Gastroesophageal sphincter (tissue), 4 donors: ENCODE measurements at regions not wholly inside any gene's neighbourhood (a gene's known extent, or its start where the extent isn't known, plus 50 kb on each side); places are given as distances from the start of the nearest gene placed in this dataset.

Experiments used
- ATAC-seq: fragments of 150-250 bp; one replicate; pipeline ENCODE4 v1.9.1; 2016; ENCODE audit warnings: mild to moderate bottlenecking, moderate library complexity
- H3K27ac ChIP-seq, 4 donors: fragments of 200-600 bp; sonication (generic) in 3 of 4; 1 replicate in 3 of 4; 2 replicates in 1 of 4; pipeline ENCODE4 v1.5.1; 2016 to 2019
- H3K27me3 ChIP-seq: fragments of 200-600 bp; sonication (generic); one replicate; pipeline ENCODE4 v1.5.1; 2019
- H3K36me3 ChIP-seq, 2 donors: fragments of 200-600 bp; sonication (generic); one replicate each; pipeline ENCODE4 v1.5.1; 2019; ENCODE audit warnings: control low read depth in 1 of 2
- H3K4me1 ChIP-seq, 3 donors: fragments of 200-600 bp; sonication (generic); 1 replicate in 2 of 3; 2 replicates in 1 of 3; pipeline ENCODE4 v1.5.1; 2016 to 2019; ENCODE audit warnings: control low read depth in 2 of 3
- H3K4me3 ChIP-seq, 2 donors: fragments of 200-600 bp; sonication (generic); one replicate each; pipeline ENCODE4 v1.5.1; 2019; ENCODE audit warnings: mild to moderate bottlenecking in 1 of 2, moderate library complexity in 1 of 2
- H3K9me3 ChIP-seq, 3 donors: fragments of 200-600 bp; sonication (generic); one replicate each; pipeline ENCODE4 v1.5.1; 2017 to 2019; ENCODE audit warnings: control low read depth in 2 of 3
- EP300 ChIP-seq: sonication (generic); formaldehyde crosslinking; IDR thresholded peaks from one replicate; pipeline ENCODE4 v1.6.1; 2017; ENCODE audit warnings: antibody characterized with exemption, mild to moderate bottlenecking
- POLR2A ChIP-seq, 2 donors: fragments of 450-650 bp; IDR thresholded peaks; one replicate each; pipeline ENCODE4 v1.6.1; 2017; ENCODE audit warnings: antibody characterized with exemption in 2 of 2, mild to moderate bottlenecking in 2 of 2, moderate library complexity in 1 of 2
- POLR2AphosphoS5 ChIP-seq: sonication (generic); formaldehyde crosslinking; IDR thresholded peaks from one replicate; pipeline ENCODE4 v1.6.1; 2017; ENCODE audit warnings: antibody characterized with exemption
- WGBS, 2 donors: methylation state at CpG; one replicate each; pipeline ENCODE4 v1.1.5; 2018; ENCODE audit warnings: low coverage in 1 of 2; 5-methylcytosine and 5-hydroxymethylcytosine counted together
- TF ChIP-seq, protein P1 (sequence below), 4 experiments: fragments of 200-600 bp in 2 of 4; fragments of 450-650 bp in 2 of 4; sonication (generic) in 1 of 4; IDR thresholded peaks; one replicate each; pipeline ENCODE4 v1.5.1; 2017 to 2019; ENCODE audit warnings: antibody characterized with exemption in 4 of 4, mild to moderate bottlenecking in 2 of 4, moderate library complexity in 2 of 4

DNA sequence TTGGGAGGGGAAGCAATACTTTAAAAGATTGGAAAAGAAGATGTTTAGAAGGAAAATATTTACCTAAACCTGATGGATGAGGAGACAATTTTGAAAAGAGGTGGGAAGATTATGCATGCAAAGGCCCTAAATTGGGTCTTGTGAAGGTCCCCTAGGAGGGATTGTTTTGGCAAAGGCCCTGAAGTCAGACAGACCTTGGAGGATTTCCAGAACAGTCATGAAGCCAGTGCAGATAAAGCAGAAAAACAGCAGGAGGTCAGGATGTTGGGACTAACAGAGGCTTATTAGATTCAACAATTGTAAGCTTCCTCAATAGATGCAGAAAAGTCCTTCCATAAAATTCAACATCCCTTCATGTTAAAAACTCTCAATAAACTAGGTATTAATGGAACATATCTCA lies 361.0 kb upstream of the CDH6 start:
- no peaks in the 10 kb centered on the region for H3K36me3 ChIP-seq
- no peak for ATAC-seq
- no peak overlapping the region for H3K27ac ChIP-seq
- no peaks in the 10 kb centered on the region for H3K9me3 ChIP-seq
- no peak for TF ChIP-seq POLR2AphosphoS5
- no peak overlapping the region for H3K4me3 ChIP-seq
- H3K27me3 ChIP-seq, result no peaks in the 10 kb centered on the region
- peaks cover 0 to 11% (median 0%) of the 10 kb centered on the region in 3 donors for H3K4me1 ChIP-seq

DNA sequence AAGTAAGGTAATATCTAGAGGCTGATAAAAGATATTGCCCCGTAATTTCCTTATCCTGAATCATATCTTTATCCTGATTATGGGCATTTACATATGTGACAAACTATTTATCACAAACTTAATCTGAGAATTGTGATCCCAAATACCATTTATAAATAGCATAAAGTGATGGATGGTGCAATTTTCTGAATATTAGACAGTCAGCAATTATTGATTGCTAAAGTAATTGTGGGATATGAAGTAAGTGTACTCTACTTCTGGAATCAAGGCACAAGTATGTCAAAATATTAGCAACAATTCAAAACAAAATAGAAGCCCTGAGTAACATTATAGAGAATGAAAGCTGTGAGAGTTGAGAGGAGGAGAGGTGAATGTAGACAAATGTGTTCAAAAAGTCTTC lies 361.9 kb upstream of the CDH6 start:
- ATAC-seq, result no peak
- Histone ChIP-seq H3K9me3 (no peaks in the 10 kb centered on the region), H3K27me3 (no peaks in the 10 kb centered on the region), H3K36me3 (no peaks in the 10 kb centered on the region), H3K27ac (no peak overlapping the region), H3K4me3 (no peak overlapping the region), H3K4me1 (peaks cover 0 to 11% (median 0%) of the 10 kb centered on the region in 3 donors)
- TF ChIP-seq POLR2AphosphoS5, result no peak
- TF ChIP-seq, protein P1, sequence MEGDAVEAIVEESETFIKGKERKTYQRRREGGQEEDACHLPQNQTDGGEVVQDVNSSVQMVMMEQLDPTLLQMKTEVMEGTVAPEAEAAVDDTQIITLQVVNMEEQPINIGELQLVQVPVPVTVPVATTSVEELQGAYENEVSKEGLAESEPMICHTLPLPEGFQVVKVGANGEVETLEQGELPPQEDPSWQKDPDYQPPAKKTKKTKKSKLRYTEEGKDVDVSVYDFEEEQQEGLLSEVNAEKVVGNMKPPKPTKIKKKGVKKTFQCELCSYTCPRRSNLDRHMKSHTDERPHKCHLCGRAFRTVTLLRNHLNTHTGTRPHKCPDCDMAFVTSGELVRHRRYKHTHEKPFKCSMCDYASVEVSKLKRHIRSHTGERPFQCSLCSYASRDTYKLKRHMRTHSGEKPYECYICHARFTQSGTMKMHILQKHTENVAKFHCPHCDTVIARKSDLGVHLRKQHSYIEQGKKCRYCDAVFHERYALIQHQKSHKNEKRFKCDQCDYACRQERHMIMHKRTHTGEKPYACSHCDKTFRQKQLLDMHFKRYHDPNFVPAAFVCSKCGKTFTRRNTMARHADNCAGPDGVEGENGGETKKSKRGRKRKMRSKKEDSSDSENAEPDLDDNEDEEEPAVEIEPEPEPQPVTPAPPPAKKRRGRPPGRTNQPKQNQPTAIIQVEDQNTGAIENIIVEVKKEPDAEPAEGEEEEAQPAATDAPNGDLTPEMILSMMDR (IDR thresholded peaks at IDR 0.05), result no peak
- TF ChIP-seq EP300, result no peak
- TF ChIP-seq POLR2A (IDR thresholded peaks at IDR 0.05), result no peak
- 73 to 80% methylated on average over 1 of the region's 1 CpG for WGBS, 2 donors

DNA sequence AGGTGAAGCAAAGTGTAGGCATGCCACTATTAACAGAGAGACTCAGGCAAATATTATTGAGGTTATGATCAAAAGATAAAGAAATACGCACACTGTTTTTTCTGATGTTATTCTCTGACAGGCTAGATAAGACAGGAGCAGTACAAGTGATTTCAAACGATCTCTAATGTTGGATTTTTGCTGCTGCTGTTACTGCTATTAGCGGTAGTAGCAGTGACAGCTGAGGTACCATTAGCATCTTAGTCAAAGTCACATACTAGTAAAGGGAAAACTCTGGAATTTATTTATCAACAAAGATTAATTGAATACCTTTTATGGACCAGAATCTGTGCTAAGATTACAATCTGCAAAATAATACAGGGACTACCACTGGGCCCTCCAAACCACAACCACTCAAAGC lies 362.4 kb upstream of the CDH6 start:
- no peak for ATAC-seq
- 57 to 65% methylated on average over 3 of the region's 3 CpGs for WGBS, 2 donors
- H3K27ac ChIP-seq, result no peak overlapping the region
- no peak overlapping the region for H3K4me3 ChIP-seq
- H3K36me3 ChIP-seq, result no peaks in the 10 kb centered on the region
- peaks cover 0 to 11% (median 0%) of the 10 kb centered on the region in 3 donors for H3K4me1 ChIP-seq
- no peaks in the 10 kb centered on the region for H3K27me3 ChIP-seq
- TF ChIP-seq POLR2AphosphoS5, result no peak
- TF ChIP-seq, protein P1 (IDR thresholded peaks at IDR 0.05), result no peak
- TF ChIP-seq EP300, result no peak
- TF ChIP-seq POLR2A (IDR thresholded peaks at IDR 0.05), result no peak
- H3K9me3 ChIP-seq, result no peaks in the 10 kb centered on the region

DNA sequence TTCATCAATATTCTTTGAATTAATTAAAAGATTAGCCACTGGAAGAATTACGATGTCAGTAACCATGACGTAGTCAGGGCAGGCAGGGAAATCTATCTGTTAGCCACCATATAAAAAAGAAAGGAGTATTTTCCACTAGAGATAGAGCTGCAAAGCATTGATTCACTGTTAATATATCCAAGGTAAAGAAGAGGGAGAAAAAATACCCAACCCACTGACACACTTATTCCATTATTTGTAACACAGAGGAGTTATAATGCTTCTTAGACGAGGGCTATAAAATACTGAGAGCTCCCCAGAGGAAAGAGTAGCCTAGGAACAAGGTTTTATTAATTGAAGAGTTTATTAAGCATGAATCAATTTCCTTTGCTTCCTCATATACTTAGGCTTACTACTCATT lies 382.2 kb upstream of the CDH6 start:
- Histone ChIP-seq H3K27me3 (no peaks in the 10 kb centered on the region), H3K27ac (no peak overlapping the region), H3K36me3 (no peaks in the 10 kb centered on the region), H3K9me3 (no peaks in the 10 kb centered on the region), H3K4me1 (no peaks in the 10 kb centered on the region), H3K4me3 (no peak overlapping the region)
- 90 to 91% methylated on average over 3 of the region's 3 CpGs for WGBS, 2 donors
- ATAC-seq, result no peak
- TF ChIP-seq, protein P1 (IDR thresholded peaks at IDR 0.05), result no peak
- TF ChIP-seq EP300 (no peak), POLR2AphosphoS5 (no peak), POLR2A (IDR thresholded peaks at IDR 0.05) (no peak)

- 78 to 88% methylated on average over 1 of the region's 1 CpG for WGBS, 2 donors
- no peak overlapping the region for H3K27ac ChIP-seq
- H3K9me3 ChIP-seq, result no peaks in the 10 kb centered on the region
- H3K4me3 ChIP-seq, result no peak overlapping the region
- no peaks in the 10 kb centered on the region for H3K36me3 ChIP-seq
- ATAC-seq, result no peak
- TF ChIP-seq EP300 (no peak), POLR2A (IDR thresholded peaks at IDR 0.05) (no peak), POLR2AphosphoS5 (no peak)
- TF ChIP-seq, protein P1 (IDR thresholded peaks at IDR 0.05), result no peak
- no peaks in the 10 kb centered on the region for H3K4me1 ChIP-seq
- no peaks in the 10 kb centered on the region for H3K27me3 ChIP-seq
Measured at GRCh38 chr5:30809933-30810332, 383.6 kb upstream of the CDH6 start.
